SU-DHL-6 (cell line): ENCODE measurements at regions not wholly inside any gene's neighbourhood (a gene's known extent, or its start where the extent isn't known, plus 50 kb on each side); places are given as distances from the start of the nearest gene placed in this dataset.
"Not testable (repeated sequence)": the region's sequence is repeated elsewhere in the genome, so short reads cannot be mapped to it uniquely, and the experiment has no call there.

ENCODE experiments used
- CTCF ChIP-seq: fragments of 200-600 bp; sonication (generic); IDR thresholded peaks from one replicate; pipeline ENCODE4 v1.5.1; 2017; ENCODE audit warnings: antibody characterized with exemption, mild to moderate bottlenecking, low read length, moderate library complexity; ENCODE audit not compliant: insufficient read depth, poor library complexity, severe bottlenecking
- EZH2phosphoT487 ChIP-seq: fragments of 200-600 bp; sonication (generic), shearing (Covaris generic); conservative IDR thresholded peaks from 2 replicates; pipeline ENCODE4 v1.6.1; 2018; ENCODE audit warnings: mild to moderate bottlenecking, antibody characterized with exemption, low read length, moderate library complexity, mixed read lengths

GRCh38 chr5:82944267-82944666, 132.9 kb downstream of the TMEM167A start:
- TF ChIP-seq CTCF, EZH2phosphoT487: not testable (repeated sequence)
